Liver (tissue), 7 donors: ENCODE measurements at regions not wholly inside any gene's neighbourhood (a gene's known extent, or its start where the extent isn't known, plus 50 kb on each side); places are given as distances from the start of the nearest gene placed in this dataset.

Experiments used
- DNase-seq: peaks from one replicate; pipeline ENCODE4 v3.0.0-alpha.2; 2017; ENCODE audit warnings: low spot score
- H3K27ac ChIP-seq, 2 donors: one replicate each; pipeline ENCODE4 v1.7.0; 2013; ENCODE audit warnings: inconsistent platforms in 2 of 2, low read length in 2 of 2, control low read depth in 1 of 2, low read depth in 1 of 2, mild to moderate bottlenecking in 1 of 2
- H3K27me3 ChIP-seq, 4 donors: one replicate each; pipeline versions ENCODE4 v1.6.1 to v1.7.0; 2013; ENCODE audit warnings: low read length in 3 of 4, inconsistent platforms in 1 of 4, mild to moderate bottlenecking in 1 of 4, moderate library complexity in 1 of 4; ENCODE audit not compliant: control insufficient read depth in 4 of 4, insufficient read depth in 4 of 4
- H3K36me3 ChIP-seq, 4 donors: one replicate each; pipeline versions ENCODE4 v1.6.1 to v1.7.0; 2013; ENCODE audit warnings: low read length in 3 of 4, mild to moderate bottlenecking in 3 of 4, low read depth in 1 of 4, moderate library complexity in 1 of 4; ENCODE audit not compliant: control insufficient read depth in 4 of 4, insufficient read depth in 3 of 4
- H3K4me1 ChIP-seq, 4 donors: one replicate each; pipeline versions ENCODE4 v1.6.1 to v1.7.0; 2013; ENCODE audit warnings: low read length in 3 of 4, mild to moderate bottlenecking in 3 of 4, moderate library complexity in 1 of 4; ENCODE audit not compliant: control insufficient read depth in 4 of 4, insufficient read depth in 4 of 4
- H3K4me3 ChIP-seq, 3 donors: one replicate each; pipeline versions ENCODE4 v1.6.1 to v1.7.0; 2013; ENCODE audit warnings: low read length in 3 of 3, control low read depth in 1 of 3, low read depth in 1 of 3, mild to moderate bottlenecking in 1 of 3
- H3K9ac ChIP-seq, 2 donors: one replicate each; pipeline ENCODE4 v1.7.0; 2013; ENCODE audit warnings: low read length in 2 of 2, mild to moderate bottlenecking in 2 of 2, moderate library complexity in 2 of 2, control low read depth in 1 of 2, low read depth in 1 of 2
- H3K9me3 ChIP-seq, 4 donors: one replicate each; pipeline versions ENCODE4 v1.6.1 to v1.7.0; 2013; ENCODE audit warnings: low read length in 3 of 4; ENCODE audit not compliant: control insufficient read depth in 4 of 4
- EGR1 ChIP-seq, 2 donors: IDR thresholded peaks; 2 replicates each; pipeline ENCODE4 v1.6.1; 2016 to 2018; ENCODE audit warnings: antibody characterized with exemption in 2 of 2, low read depth in 2 of 2
- FOXA1 ChIP-seq: IDR thresholded peaks from 2 replicates; pipeline ENCODE4 v1.6.1; 2016; ENCODE audit warnings: antibody characterized with exemption
- FOXA2 ChIP-seq: IDR thresholded peaks from 2 replicates; pipeline ENCODE4 v1.6.1; 2016; ENCODE audit warnings: antibody characterized with exemption
- GABPA ChIP-seq, 2 donors: IDR thresholded peaks in 1 of 2; conservative IDR thresholded peaks in 1 of 2; 2 replicates each; pipeline ENCODE4 v1.6.1; 2016; ENCODE audit warnings: antibody characterized with exemption in 2 of 2, mild to moderate bottlenecking in 1 of 2, moderate library complexity in 1 of 2
- HNF4G ChIP-seq: IDR thresholded peaks from 2 replicates; pipeline ENCODE4 v1.6.1; 2016; ENCODE audit warnings: antibody characterized with exemption
- JUND ChIP-seq, 2 donors: IDR thresholded peaks; 2 replicates each; pipeline ENCODE4 v1.6.1; 2016; ENCODE audit warnings: antibody characterized with exemption in 2 of 2
- RAD21 ChIP-seq, 2 donors: IDR thresholded peaks; 2 replicates each; pipeline ENCODE4 v1.6.1; 2016; ENCODE audit warnings: antibody characterized with exemption in 2 of 2, mild to moderate bottlenecking in 2 of 2
- TAF1 ChIP-seq: conservative IDR thresholded peaks from 2 replicates; pipeline ENCODE4 v1.6.1; 2016; ENCODE audit warnings: antibody characterized with exemption, mild to moderate bottlenecking
- YY1 ChIP-seq: IDR thresholded peaks from 2 replicates; pipeline ENCODE4 v1.6.1; 2016; ENCODE audit warnings: antibody characterized with exemption, mild to moderate bottlenecking
- WGBS: extraction: QIAGEN DNeasy Blood & Tissue Kit; methylation state at CpG from one replicate; pipeline ENCODE4 v1.1.7; 2013; 5-methylcytosine and 5-hydroxymethylcytosine counted together
- TF ChIP-seq, protein P1 (sequence below): IDR thresholded peaks from 2 replicates; pipeline ENCODE4 v1.6.1; 2016; ENCODE audit warnings: antibody characterized with exemption
- TF ChIP-seq, protein P2 (sequence below): IDR thresholded peaks from 2 replicates; pipeline ENCODE4 v1.6.1; 2016; ENCODE audit warnings: antibody characterized with exemption
- TF ChIP-seq, protein P3 (sequence below): IDR thresholded peaks from 2 replicates; pipeline ENCODE4 v1.6.1; 2016; ENCODE audit warnings: antibody characterized with exemption
- TF ChIP-seq, protein P4 (sequence below): IDR thresholded peaks from 2 replicates; pipeline ENCODE4 v1.6.1; 2016; ENCODE audit warnings: antibody characterized with exemption, mild to moderate bottlenecking
- donor health status: healthy.
- donor health status: healthy.
- donor health status: healthy.
- donor health status: healthy.

DNA sequence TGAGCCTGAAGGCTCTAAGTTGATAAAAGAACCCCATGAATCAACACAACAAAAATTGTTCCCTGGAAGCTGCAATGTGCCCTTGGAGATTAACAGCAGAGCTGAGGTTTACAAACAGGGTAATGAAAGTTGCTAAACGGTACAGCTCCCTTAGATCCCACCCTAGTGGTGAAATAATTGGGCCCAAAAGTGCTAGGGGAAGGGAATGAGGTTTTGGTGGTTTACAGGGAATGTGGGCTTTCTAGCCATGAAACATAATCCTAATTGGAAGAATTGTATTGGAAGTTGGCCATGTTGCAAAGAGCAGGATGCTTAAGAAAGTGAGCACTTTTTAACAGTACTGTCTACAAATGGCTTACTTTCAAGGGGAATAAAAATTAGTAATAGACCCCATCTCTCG is 180.2 kb upstream of the SMIM21 start:
- Histone ChIP-seq H3K9me3 (no peaks in the 10 kb centered on the region), H3K36me3 (no peaks in the 10 kb centered on the region), H3K4me3 (no peak overlapping the region), H3K9ac (no peak overlapping the region), H3K27ac (no peak overlapping the region), H3K27me3 (peaks cover 0 to 5% (median 0%) of the 10 kb centered on the region in 4 donors), H3K4me1 (no peaks in the 10 kb centered on the region)
- TF ChIP-seq, protein P1, sequence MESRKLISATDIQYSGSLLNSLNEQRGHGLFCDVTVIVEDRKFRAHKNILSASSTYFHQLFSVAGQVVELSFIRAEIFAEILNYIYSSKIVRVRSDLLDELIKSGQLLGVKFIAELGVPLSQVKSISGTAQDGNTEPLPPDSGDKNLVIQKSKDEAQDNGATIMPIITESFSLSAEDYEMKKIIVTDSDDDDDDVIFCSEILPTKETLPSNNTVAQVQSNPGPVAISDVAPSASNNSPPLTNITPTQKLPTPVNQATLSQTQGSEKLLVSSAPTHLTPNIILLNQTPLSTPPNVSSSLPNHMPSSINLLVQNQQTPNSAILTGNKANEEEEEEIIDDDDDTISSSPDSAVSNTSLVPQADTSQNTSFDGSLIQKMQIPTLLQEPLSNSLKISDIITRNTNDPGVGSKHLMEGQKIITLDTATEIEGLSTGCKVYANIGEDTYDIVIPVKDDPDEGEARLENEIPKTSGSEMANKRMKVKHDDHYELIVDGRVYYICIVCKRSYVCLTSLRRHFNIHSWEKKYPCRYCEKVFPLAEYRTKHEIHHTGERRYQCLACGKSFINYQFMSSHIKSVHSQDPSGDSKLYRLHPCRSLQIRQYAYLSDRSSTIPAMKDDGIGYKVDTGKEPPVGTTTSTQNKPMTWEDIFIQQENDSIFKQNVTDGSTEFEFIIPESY: no peak
- TF ChIP-seq HNF4G (no peak), YY1 (no peak), TAF1 (no peak), FOXA2 (no peak), FOXA1 (no peak), GABPA (IDR thresholded peaks at IDR 0.05 in 1 of 2, conservative IDR thresholded peaks at IDR 0.05 in 1 of 2) (no peak)
- TF ChIP-seq, protein P2, sequence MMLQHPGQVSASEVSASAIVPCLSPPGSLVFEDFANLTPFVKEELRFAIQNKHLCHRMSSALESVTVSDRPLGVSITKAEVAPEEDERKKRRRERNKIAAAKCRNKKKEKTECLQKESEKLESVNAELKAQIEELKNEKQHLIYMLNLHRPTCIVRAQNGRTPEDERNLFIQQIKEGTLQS: no peak
- no peak for DNase-seq
- 36% methylated on average over 2 of the region's 2 CpGs for WGBS

DNA sequence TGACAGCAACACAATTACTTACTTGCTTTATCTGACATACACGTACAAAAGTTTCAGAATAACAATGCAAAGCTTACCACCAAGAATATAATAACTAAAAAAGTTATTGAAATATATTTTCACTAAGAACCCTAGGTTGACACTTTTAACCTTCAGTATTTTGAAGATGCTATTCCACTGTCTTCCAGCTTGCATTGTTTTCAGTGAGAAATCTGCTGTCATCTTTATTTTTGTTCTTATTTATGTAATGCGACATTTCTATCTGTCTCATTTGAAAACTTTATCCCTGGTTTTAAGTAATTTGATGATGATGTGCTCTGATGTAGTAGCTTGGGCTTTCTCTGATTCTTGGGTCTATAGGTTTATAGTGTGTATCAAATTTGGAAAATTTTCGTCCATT is 165.0 kb upstream of the SMIM21 start:
- Histone ChIP-seq H3K9ac (no peak overlapping the region), H3K4me1 (no peaks in the 10 kb centered on the region), H3K9me3 (peaks cover 0 to 19% (median 10%) of the 10 kb centered on the region in 4 donors), H3K27me3 (peaks cover 0 to 3% (median 0%) of the 10 kb centered on the region in 4 donors), H3K27ac (no peak overlapping the region), H3K4me3 (no peak overlapping the region), H3K36me3 (no peaks in the 10 kb centered on the region)
- TF ChIP-seq, protein P2: no peak
- TF ChIP-seq EGR1 (IDR thresholded peaks at IDR 0.05; ENCODE audit: low read depth in 2 of 2) (no peak), RAD21 (IDR thresholded peaks at IDR 0.05) (no peak), FOXA1 (no peak), FOXA2 (no peak), YY1 (no peak), JUND (IDR thresholded peaks at IDR 0.05) (no peak), TAF1 (no peak), GABPA (IDR thresholded peaks at IDR 0.05 in 1 of 2, conservative IDR thresholded peaks at IDR 0.05 in 1 of 2) (no peak)
- TF ChIP-seq, protein P3, sequence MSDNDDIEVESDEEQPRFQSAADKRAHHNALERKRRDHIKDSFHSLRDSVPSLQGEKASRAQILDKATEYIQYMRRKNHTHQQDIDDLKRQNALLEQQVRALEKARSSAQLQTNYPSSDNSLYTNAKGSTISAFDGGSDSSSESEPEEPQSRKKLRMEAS: no peak
- TF ChIP-seq, protein P4, sequence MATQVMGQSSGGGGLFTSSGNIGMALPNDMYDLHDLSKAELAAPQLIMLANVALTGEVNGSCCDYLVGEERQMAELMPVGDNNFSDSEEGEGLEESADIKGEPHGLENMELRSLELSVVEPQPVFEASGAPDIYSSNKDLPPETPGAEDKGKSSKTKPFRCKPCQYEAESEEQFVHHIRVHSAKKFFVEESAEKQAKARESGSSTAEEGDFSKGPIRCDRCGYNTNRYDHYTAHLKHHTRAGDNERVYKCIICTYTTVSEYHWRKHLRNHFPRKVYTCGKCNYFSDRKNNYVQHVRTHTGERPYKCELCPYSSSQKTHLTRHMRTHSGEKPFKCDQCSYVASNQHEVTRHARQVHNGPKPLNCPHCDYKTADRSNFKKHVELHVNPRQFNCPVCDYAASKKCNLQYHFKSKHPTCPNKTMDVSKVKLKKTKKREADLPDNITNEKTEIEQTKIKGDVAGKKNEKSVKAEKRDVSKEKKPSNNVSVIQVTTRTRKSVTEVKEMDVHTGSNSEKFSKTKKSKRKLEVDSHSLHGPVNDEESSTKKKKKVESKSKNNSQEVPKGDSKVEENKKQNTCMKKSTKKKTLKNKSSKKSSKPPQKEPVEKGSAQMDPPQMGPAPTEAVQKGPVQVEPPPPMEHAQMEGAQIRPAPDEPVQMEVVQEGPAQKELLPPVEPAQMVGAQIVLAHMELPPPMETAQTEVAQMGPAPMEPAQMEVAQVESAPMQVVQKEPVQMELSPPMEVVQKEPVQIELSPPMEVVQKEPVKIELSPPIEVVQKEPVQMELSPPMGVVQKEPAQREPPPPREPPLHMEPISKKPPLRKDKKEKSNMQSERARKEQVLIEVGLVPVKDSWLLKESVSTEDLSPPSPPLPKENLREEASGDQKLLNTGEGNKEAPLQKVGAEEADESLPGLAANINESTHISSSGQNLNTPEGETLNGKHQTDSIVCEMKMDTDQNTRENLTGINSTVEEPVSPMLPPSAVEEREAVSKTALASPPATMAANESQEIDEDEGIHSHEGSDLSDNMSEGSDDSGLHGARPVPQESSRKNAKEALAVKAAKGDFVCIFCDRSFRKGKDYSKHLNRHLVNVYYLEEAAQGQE: no peak
- no peak for DNase-seq
- 79% methylated on average over 3 of the region's 3 CpGs for WGBS
